K562 (cell line): ENCODE measurements at regions not wholly inside any gene's neighbourhood (a gene's known extent, or its start where the extent isn't known, plus 50 kb on each side); places are given as distances from the start of the nearest gene placed in this dataset.

Experiments
- ATAC-seq: fragments of 200-7000 bp; cut with Tn5 transposase; 3 replicates; pipeline ENCODE4 v1.9.1; 2020; ENCODE audit warnings: moderate library complexity
- BruUV-seq: library from RNA; stranded (reverse); fragments of 400-500 nt; replicated peaks from 2 replicates; lab custom pipeline; 2021; lab: Mats Ljungman, UMichigan
- CTCF ChIA-PET: fragments of 300-600 bp; formaldehyde crosslinking; extraction: SDS; loops from one replicate; lab custom pipeline; 2021; ENCODE audit warnings: low intra/inter-chr PET ratio; lab: Yijun Ruan, JAX
- POLR2A ChIA-PET: fragments of 300-600, 350-650 bp; sonication (Branson Sonifier 250); formaldehyde crosslinking; extraction: SDS; loops from one replicate; lab custom pipeline; 2021; ENCODE audit warnings: antibody characterized with exemption, inconsistent platforms; lab: Yijun Ruan, JAX
- DNase-seq, 4 experiments: peaks; one replicate each; pipeline versions ENCODE4 v3.0.0 to v3.0.0-alpha.2; 2011 to 2018; ENCODE audit warnings: low spot score in 3 of 4, mixed read lengths in 3 of 4; ENCODE audit errors: extremely low read depth in 1 of 4
- FAIRE-seq: peaks from 2 replicates; lab custom pipeline; 2011; peaks lifted over from hg19 to GRCh38; lab: Jason Lieb, UNC
- H2AFZ ChIP-seq: 2 replicates; pipeline ENCODE4 v1.6.0; 2011; ENCODE audit warnings: low read depth, low read length, control low read depth, inconsistent platforms
- H3K27ac ChIP-seq: fragments of 200-600 bp; 3 replicates; pipeline ENCODE4 v1.8.0; 2011; ENCODE audit warnings: low read depth, mild to moderate bottlenecking, control low read depth, inconsistent platforms, low read length, moderate library complexity, mixed read lengths; ENCODE audit errors: extremely low read depth
- H3K27me3 ChIP-seq, 2 experiments: fragments of 300-600 bp in 1 of 2; 2 replicates in 1 of 2; 3 replicates in 1 of 2; pipeline versions ENCODE4 v1.6.0 to v1.8.0; 2011; ENCODE audit warnings: inconsistent platforms in 2 of 2, low read length in 2 of 2, mild to moderate bottlenecking in 1 of 2, mixed read lengths in 1 of 2, moderate library complexity in 1 of 2; ENCODE audit not compliant: control insufficient read depth in 2 of 2, insufficient read depth in 2 of 2
- H3K36me3 ChIP-seq: fragments of 300-600 bp; 3 replicates; pipeline ENCODE4 v1.8.0; 2011; ENCODE audit warnings: mild to moderate bottlenecking, low read length, inconsistent platforms; ENCODE audit not compliant: control insufficient read depth, insufficient read depth
- H3K4me1 ChIP-seq, 2 experiments: fragments of 200-600 bp in 1 of 2; replicated peaks in 1 of 2; 2 replicates in 1 of 2; 3 replicates in 1 of 2; pipeline versions ENCODE4 v1.5.1 to v1.8.0; 2011; ENCODE audit warnings: inconsistent platforms in 2 of 2, low read length in 2 of 2, mild to moderate bottlenecking in 1 of 2, mixed read lengths in 1 of 2, moderate library complexity in 1 of 2; ENCODE audit not compliant: control insufficient read depth in 2 of 2, insufficient read depth in 2 of 2
- H3K4me2 ChIP-seq: 2 replicates; pipeline ENCODE4 v1.6.1; 2011; ENCODE audit warnings: low read length, control low read depth, inconsistent platforms, mixed read lengths; ENCODE audit not compliant: insufficient read depth
- H3K4me3 ChIP-seq: fragments of 200-600 bp; sonication (generic), shearing (Covaris generic); 2 replicates; pipeline ENCODE4 v1.5.1; 2016; ENCODE audit warnings: control low read depth, inconsistent platforms
- H3K79me2 ChIP-seq: fragments of 200-600 bp; 3 replicates; pipeline ENCODE4 v1.8.0; 2011; ENCODE audit warnings: low read length, inconsistent platforms; ENCODE audit not compliant: control insufficient read depth, insufficient read depth
- H3K9ac ChIP-seq, 2 experiments: 2 replicates each; pipeline versions ENCODE4 v1.6.0 to v1.6.1; 2011; ENCODE audit warnings: low read depth in 2 of 2, low read length in 2 of 2, control low read depth in 1 of 2, inconsistent platforms in 1 of 2, mild to moderate bottlenecking in 1 of 2, mixed read lengths in 1 of 2; ENCODE audit not compliant: insufficient read depth in 1 of 2
- H3K9me1 ChIP-seq: one replicate; pipeline ENCODE4 v1.6.0; 2011; ENCODE audit warnings: inconsistent platforms, mild to moderate bottlenecking, low read length, moderate library complexity; ENCODE audit not compliant: control insufficient read depth, insufficient read depth
- H3K9me3 ChIP-seq: replicated peaks from 2 replicates; pipeline ENCODE4 v1.5.1; 2011; ENCODE audit warnings: low read depth, low read length, inconsistent platforms; ENCODE audit not compliant: control insufficient read depth, insufficient read depth
- H4K20me1 ChIP-seq: replicated peaks from 2 replicates; pipeline ENCODE4 v1.6.1; 2011; ENCODE audit warnings: low read length, inconsistent platforms, mixed read lengths; ENCODE audit not compliant: control insufficient read depth, insufficient read depth
- BRF1 ChIP-seq: IDR thresholded peaks from 3 replicates; pipeline ENCODE4 v1.6.1; 2011; ENCODE audit warnings: borderline replicate concordance, mild to moderate bottlenecking; ENCODE audit not compliant: insufficient read length; ENCODE audit errors: extremely low read depth
- CEBPG ChIP-seq, 3 experiments: fragments of 200-800 bp in 1 of 3; sonication (Bioruptor generic) in 1 of 3; sonication (generic) in 1 of 3; formaldehyde crosslinking in 1 of 3; IDR thresholded peaks in 2 of 3; conservative IDR thresholded peaks in 1 of 3; 2 replicates each; pipeline versions ENCODE4 v1.6.1 to v1.8.0; 2016 to 2022; ENCODE audit warnings: missing compliant biosample characterization in 2 of 3, missing genetic modification characterization in 2 of 3, mild to moderate bottlenecking in 1 of 3, missing genetic modification reagents in 1 of 3
- CGGBP1 ChIP-seq: fragments of 250-450 bp; sonication (Bioruptor Pico); IDR thresholded peaks from 2 replicates; pipeline ENCODE4 v1.9.0; 2021; ENCODE audit warnings: mild to moderate bottlenecking
- HDAC6 ChIP-seq: IDR thresholded peaks from 2 replicates; pipeline ENCODE4 v1.6.1; 2012; ENCODE audit warnings: low read depth, mild to moderate bottlenecking, control low read depth, inconsistent platforms, low read length, moderate library complexity
- LCOR ChIP-seq: sonication (generic); formaldehyde crosslinking; IDR thresholded peaks from 2 replicates; pipeline ENCODE4 v1.8.0; 2022; ENCODE audit warnings: mild to moderate bottlenecking, missing genetic modification reagents
- NCOA2 ChIP-seq, 2 experiments: fragments of 450-650 bp; IDR thresholded peaks; 2 replicates each; pipeline ENCODE4 v1.6.1; 2018; ENCODE audit warnings: mild to moderate bottlenecking in 2 of 2, moderate library complexity in 1 of 2; ENCODE audit not compliant: partially characterized antibody in 2 of 2
- NRF1 ChIP-seq, 2 experiments: fragments of 450-650 bp; IDR thresholded peaks in 1 of 2; conservative IDR thresholded peaks in 1 of 2; 2 replicates each; pipeline ENCODE4 v1.6.1; 2014; ENCODE audit warnings: mild to moderate bottlenecking in 2 of 2
- POLR2H ChIP-seq: IDR thresholded peaks from 2 replicates; pipeline ENCODE4 v1.6.1; 2016; ENCODE audit warnings: missing genetic modification characterization, low read depth, mild to moderate bottlenecking, control low read depth, missing compliant biosample characterization, moderate library complexity
- RAD51 ChIP-seq: fragments of 450-650 bp; IDR thresholded peaks from 2 replicates; pipeline ENCODE4 v1.7.1; 2016; ENCODE audit warnings: low read depth, mild to moderate bottlenecking, borderline replicate concordance
- RBM15 ChIP-seq: fragments of 200-400 bp; formaldehyde crosslinking; IDR thresholded peaks from 2 replicates; pipeline ENCODE4 v1.6.1; 2018; ENCODE audit warnings: mild to moderate bottlenecking, low read length, moderate library complexity; ENCODE audit not compliant: insufficient read depth
- TEAD1 ChIP-seq, 2 experiments: fragments of 450-650 bp in 1 of 2; sonication (generic) in 1 of 2; formaldehyde crosslinking; IDR thresholded peaks; 2 replicates each; pipeline versions ENCODE4 v1.4.0 to v1.8.0; 2020 to 2022; ENCODE audit warnings: mild to moderate bottlenecking in 2 of 2, missing genetic modification reagents in 1 of 2
- TRIM28 ChIP-seq: fragments of 450-650 bp; IDR thresholded peaks from 2 replicates; pipeline ENCODE4 v1.6.1; 2017
- XRCC4 ChIP-seq: IDR thresholded peaks from one replicate; pipeline ENCODE4 v1.6.1; 2011; ENCODE audit not compliant: insufficient read depth, insufficient read length; ENCODE audit errors: extremely low read depth
- ZNF316 ChIP-seq: fragments of 450-650 bp; IDR thresholded peaks from 2 replicates; pipeline ENCODE4 v1.6.1; 2016
- ZNF76 ChIP-seq: fragments of 250-450 bp; sonication (Bioruptor Pico); IDR thresholded peaks from 2 replicates; pipeline ENCODE4 v1.4.0; 2020; ENCODE audit warnings: mild to moderate bottlenecking, moderate library complexity, borderline replicate concordance
- whole genome bisulfite sequencing: fragments of 100-300 bp; shearing (Covaris generic); methylation state at CpG from one replicate; pipeline ENCODE4 v1.1.6; 2016; ENCODE audit warnings: low coverage, mixed read lengths; ENCODE audit not compliant: insufficient coverage; ENCODE audit errors: missing lambda C conversion rate; 5-methylcytosine and 5-hydroxymethylcytosine counted together
- in situ Hi-C: fragments of 300-500 bp; cut with MboI; formaldehyde crosslinking; loops from 4 replicates; pipeline ENCODE4 v1.15.0; 2018; ENCODE audit warnings: inconsistent platforms, mixed read lengths
- intact Hi-C: fragments of 100-400 bp; cut with micrococcal nuclease; formaldehyde crosslinking; loops from 2 replicates; pipeline ENCODE4 v1.14.2; 2022
- TF ChIP-seq, protein P1 (sequence below): fragments of 450-650 bp; IDR thresholded peaks from 2 replicates; pipeline ENCODE4 v1.6.1; 2016; ENCODE audit warnings: low read depth

DNA sequence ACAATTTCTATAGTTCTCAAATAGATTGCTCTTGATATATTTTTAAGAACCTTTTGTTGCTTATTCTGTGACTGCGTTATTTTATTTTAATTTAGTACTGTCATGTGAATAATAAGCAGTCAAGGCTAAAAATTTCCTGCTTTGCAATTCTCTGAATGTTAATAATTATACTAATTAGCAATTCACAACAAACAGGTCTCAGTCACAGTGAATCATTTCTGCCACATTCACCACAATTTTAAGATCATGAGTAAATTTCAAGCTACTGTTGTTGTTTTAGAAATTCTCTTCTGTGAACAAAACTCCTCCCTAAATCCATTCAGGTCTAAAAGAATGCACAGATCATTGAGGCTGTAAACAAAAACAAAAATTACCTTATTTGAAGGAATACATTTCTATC lies 339.6 kb upstream of the DPYD start:
- Histone ChIP-seq H3K79me2 (no peaks in the 10 kb centered on the region), H2AFZ (no peak overlapping the region), H3K27me3 (no peaks in the 10 kb centered on the region), H4K20me1 (no peaks in the 10 kb centered on the region), H3K4me2 (no peak overlapping the region), H3K36me3 (no peaks in the 10 kb centered on the region), H3K9ac (no peak overlapping the region), H3K4me3 (no peak overlapping the region), H3K4me1 (no peaks in the 10 kb centered on the region), H3K9me1 (no peaks in the 10 kb centered on the region), H3K9me3 (0 out of 2 replicates have a peak, but pooled peaks cover 2% of the 10 kb centered on the region), H3K27ac (no peak overlapping the region)
- ChIA-PET CTCF (no interaction called here), POLR2A (no interaction called here)
- WGBS: 0% methylated on average over 1 of the region's 1 CpG
- intact Hi-C loops: no loop called here
- DNase-seq (no peak), FAIRE-seq (no peak), ATAC-seq (no peak)
- no TSS peak for BruUV-seq
- in situ Hi-C loops: no loop called here
- TF ChIP-seq HDAC6 (no peak), TRIM28 (no peak), LCOR (CRISPR knock-in tag) (no peak), ZNF76 (CRISPR knock-in tag) (no peak), CEBPG (CRISPR knock-in tag; IDR thresholded peaks at IDR 0.05) (no peak), CEBPG (tag; conservative IDR thresholded peaks at IDR 0.05 in 1 of 2, IDR thresholded peaks at IDR 0.05 in 1 of 2) (no peak), RBM15 (no peak), XRCC4 (no peak), BRF1 (no peak), NRF1 (conservative IDR thresholded peaks at IDR 0.05 in 1 of 2, IDR thresholded peaks at IDR 0.05 in 1 of 2) (no peak), NCOA2 (IDR thresholded peaks at IDR 0.05; ENCODE audit: partially characterized antibody in 2 of 2) (no peak), POLR2H (no peak), ZNF316 (no peak), CGGBP1 (no peak), RAD51 (no peak), TEAD1 (CRISPR knock-in tag; IDR thresholded peaks at IDR 0.05) (no peak)
- TF ChIP-seq, protein P1, sequence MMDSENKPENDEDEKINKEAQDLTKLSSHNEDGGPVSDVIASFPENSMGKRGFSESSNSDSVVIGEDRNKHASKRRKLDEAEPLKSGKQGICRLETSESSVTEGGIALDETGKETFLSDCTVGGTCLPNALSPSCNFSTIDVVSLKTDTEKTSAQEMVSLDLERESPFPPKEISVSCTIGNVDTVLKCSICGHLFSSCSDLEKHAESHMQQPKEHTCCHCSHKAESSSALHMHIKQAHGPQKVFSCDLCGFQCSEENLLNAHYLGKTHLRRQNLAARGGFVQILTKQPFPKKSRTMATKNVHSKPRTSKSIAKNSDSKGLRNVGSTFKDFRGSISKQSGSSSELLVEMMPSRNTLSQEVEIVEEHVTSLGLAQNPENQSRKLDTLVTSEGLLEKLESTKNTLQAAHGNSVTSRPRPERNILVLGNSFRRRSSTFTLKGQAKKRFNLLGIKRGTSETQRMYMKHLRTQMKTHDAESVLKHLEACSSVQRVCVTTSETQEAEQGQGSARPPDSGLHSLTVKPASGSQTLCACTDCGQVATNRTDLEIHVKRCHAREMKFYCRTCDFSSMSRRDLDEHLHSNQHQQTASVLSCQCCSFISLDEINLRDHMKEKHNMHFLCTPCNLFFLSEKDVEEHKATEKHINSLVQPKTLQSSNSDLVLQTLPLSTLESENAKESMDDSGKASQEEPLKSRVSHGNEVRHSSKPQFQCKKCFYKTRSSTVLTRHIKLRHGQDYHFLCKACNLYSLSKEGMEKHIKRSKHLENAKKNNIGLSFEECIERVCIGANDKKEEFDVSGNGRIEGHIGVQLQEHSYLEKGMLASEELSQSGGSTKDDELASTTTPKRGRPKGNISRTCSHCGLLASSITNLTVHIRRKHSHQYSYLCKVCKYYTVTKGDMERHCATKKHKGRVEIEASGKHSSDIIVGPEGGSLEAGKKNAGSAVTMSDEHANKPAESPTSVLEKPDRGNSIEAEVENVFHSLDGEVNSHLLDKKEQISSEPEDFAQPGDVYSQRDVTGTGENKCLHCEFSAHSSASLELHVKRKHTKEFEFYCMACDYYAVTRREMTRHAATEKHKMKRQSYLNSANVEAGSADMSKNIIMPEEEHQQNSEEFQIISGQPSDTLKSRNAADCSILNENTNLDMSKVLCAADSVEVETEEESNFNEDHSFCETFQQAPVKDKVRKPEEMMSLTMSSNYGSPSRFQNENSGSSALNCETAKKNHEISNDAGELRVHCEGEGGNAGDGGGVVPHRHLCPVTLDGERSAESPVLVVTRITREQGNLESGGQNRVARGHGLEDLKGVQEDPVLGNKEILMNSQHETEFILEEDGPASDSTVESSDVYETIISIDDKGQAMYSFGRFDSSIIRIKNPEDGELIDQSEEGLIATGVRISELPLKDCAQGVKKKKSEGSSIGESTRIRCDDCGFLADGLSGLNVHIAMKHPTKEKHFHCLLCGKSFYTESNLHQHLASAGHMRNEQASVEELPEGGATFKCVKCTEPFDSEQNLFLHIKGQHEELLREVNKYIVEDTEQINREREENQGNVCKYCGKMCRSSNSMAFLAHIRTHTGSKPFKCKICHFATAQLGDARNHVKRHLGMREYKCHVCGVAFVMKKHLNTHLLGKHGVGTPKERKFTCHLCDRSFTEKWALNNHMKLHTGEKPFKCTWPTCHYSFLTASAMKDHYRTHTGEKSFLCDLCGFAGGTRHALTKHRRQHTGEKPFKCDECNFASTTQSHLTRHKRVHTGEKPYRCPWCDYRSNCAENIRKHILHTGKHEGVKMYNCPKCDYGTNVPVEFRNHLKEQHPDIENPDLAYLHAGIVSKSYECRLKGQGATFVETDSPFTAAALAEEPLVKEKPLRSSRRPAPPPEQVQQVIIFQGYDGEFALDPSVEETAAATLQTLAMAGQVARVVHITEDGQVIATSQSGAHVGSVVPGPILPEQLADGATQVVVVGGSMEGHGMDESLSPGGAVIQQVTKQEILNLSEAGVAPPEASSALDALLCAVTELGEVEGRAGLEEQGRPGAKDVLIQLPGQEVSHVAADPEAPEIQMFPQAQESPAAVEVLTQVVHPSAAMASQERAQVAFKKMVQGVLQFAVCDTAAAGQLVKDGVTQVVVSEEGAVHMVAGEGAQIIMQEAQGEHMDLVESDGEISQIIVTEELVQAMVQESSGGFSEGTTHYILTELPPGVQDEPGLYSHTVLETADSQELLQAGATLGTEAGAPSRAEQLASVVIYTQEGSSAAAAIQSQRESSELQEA: no peak
